ENCODE measurements at regions not wholly inside any gene's neighbourhood (a gene's known extent, or its start where the extent isn't known, plus 50 kb on each side); places are given as distances from the start of the nearest gene placed in this dataset.

DNA sequence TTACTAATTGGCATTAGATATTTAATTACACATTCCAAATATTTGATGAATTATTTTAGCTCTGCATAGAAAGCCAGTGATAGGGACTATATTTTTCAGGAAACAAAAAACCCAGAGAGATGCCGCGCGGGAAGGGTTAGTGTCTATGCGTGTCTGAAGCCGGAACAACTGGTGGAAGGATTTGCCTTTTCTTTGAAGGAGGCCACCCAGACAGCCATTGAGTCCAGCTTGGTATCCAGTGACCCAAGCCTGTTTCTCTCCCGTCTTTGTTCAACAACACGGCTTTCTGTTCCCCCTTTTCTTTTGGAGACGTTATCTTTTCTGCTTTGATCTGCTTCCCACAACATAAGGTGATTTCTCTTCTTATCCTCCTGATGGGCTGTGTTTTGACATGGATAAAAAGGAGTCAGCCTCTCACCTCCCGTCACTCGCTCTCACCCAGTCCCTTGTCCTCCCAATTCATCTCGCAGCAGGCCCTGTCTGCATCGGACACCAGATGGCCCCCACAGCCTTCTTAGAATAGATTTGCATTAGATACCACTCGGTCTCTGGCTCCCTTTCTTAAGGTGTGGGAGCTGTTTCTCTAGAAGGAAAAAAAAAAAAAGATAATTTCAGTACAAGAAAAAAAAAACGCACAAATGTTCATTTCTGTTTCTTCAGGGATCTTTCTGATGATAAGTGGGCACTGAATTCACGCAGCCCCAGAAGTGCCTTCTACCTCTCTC lies 361.8 kb downstream of the ZNF536 start:
- TF ChIP-seq POLR2AphosphoS5 (IDR thresholded peaks at IDR 0.05; ENCODE audit: low read depth): no peak
- TF ChIP-seq, protein P1, sequence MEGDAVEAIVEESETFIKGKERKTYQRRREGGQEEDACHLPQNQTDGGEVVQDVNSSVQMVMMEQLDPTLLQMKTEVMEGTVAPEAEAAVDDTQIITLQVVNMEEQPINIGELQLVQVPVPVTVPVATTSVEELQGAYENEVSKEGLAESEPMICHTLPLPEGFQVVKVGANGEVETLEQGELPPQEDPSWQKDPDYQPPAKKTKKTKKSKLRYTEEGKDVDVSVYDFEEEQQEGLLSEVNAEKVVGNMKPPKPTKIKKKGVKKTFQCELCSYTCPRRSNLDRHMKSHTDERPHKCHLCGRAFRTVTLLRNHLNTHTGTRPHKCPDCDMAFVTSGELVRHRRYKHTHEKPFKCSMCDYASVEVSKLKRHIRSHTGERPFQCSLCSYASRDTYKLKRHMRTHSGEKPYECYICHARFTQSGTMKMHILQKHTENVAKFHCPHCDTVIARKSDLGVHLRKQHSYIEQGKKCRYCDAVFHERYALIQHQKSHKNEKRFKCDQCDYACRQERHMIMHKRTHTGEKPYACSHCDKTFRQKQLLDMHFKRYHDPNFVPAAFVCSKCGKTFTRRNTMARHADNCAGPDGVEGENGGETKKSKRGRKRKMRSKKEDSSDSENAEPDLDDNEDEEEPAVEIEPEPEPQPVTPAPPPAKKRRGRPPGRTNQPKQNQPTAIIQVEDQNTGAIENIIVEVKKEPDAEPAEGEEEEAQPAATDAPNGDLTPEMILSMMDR (IDR thresholded peaks at IDR 0.05; ENCODE audit: insufficient read depth, low read length): no peak
- TF ChIP-seq GABPA (IDR thresholded peaks at IDR 0.05; ENCODE audit: low read depth): no peak
- TF ChIP-seq SPI1 (IDR thresholded peaks at IDR 0.05; ENCODE audit: borderline replicate concordance, low read depth): no peak
- TF ChIP-seq, protein P2, sequence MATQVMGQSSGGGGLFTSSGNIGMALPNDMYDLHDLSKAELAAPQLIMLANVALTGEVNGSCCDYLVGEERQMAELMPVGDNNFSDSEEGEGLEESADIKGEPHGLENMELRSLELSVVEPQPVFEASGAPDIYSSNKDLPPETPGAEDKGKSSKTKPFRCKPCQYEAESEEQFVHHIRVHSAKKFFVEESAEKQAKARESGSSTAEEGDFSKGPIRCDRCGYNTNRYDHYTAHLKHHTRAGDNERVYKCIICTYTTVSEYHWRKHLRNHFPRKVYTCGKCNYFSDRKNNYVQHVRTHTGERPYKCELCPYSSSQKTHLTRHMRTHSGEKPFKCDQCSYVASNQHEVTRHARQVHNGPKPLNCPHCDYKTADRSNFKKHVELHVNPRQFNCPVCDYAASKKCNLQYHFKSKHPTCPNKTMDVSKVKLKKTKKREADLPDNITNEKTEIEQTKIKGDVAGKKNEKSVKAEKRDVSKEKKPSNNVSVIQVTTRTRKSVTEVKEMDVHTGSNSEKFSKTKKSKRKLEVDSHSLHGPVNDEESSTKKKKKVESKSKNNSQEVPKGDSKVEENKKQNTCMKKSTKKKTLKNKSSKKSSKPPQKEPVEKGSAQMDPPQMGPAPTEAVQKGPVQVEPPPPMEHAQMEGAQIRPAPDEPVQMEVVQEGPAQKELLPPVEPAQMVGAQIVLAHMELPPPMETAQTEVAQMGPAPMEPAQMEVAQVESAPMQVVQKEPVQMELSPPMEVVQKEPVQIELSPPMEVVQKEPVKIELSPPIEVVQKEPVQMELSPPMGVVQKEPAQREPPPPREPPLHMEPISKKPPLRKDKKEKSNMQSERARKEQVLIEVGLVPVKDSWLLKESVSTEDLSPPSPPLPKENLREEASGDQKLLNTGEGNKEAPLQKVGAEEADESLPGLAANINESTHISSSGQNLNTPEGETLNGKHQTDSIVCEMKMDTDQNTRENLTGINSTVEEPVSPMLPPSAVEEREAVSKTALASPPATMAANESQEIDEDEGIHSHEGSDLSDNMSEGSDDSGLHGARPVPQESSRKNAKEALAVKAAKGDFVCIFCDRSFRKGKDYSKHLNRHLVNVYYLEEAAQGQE (IDR thresholded peaks at IDR 0.05; ENCODE audit: insufficient replicate concordance, low read depth): no peak
- Histone ChIP-seq H3K4me3 (replicated peaks; ENCODE audit: insufficient read depth, low read length) (no peak overlapping the region), H3K27ac (replicated peaks) (no peak overlapping the region), H3K27me3 (ENCODE audit: insufficient read depth, poor library complexity, severe bottlenecking) (no peaks in the 10 kb centered on the region)
- no peak for DNase-seq (ENCODE audit: low read depth in 1 of 2, low spot score in 1 of 2)

DNA sequence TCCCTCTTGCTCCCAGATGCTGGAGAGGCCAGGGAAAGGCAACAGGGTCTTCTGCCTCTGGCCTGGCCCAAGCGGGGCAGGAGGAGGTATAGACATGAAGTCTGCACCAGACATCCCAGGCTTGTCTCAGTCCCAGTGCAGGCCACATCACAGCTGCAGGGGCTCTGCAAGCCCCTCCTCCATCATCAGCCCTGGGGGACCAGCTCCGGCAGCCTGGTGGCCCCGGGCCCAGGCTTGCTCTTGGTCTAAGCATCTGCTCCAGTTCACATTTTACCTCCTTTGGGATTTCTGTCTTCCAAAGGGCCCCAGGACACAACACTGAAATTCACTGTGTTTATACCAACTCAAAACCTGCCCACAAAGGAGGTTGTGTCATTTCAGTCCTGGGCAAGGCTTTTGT lies 359.4 kb downstream of the ZNF536 start:
- no peak overlapping the region for H3K4me3 ChIP-seq (replicated peaks; ENCODE audit: insufficient read depth, low read length)
- no peak for DNase-seq (ENCODE audit: low read depth in 1 of 2, low spot score in 1 of 2)
- TF ChIP-seq, protein P2 (IDR thresholded peaks at IDR 0.05; ENCODE audit: insufficient replicate concordance, low read depth): no peak
- TF ChIP-seq SPI1 (IDR thresholded peaks at IDR 0.05; ENCODE audit: borderline replicate concordance, low read depth) (no peak), POLR2AphosphoS5 (IDR thresholded peaks at IDR 0.05; ENCODE audit: low read depth) (no peak), GABPA (IDR thresholded peaks at IDR 0.05; ENCODE audit: low read depth) (no peak)
- TF ChIP-seq, protein P1 (IDR thresholded peaks at IDR 0.05; ENCODE audit: insufficient read depth, low read length): no peak
- no peak overlapping the region for H3K27ac ChIP-seq (replicated peaks)
- no peaks in the 10 kb centered on the region for H3K27me3 ChIP-seq (ENCODE audit: insufficient read depth, poor library complexity, severe bottlenecking)

DNA sequence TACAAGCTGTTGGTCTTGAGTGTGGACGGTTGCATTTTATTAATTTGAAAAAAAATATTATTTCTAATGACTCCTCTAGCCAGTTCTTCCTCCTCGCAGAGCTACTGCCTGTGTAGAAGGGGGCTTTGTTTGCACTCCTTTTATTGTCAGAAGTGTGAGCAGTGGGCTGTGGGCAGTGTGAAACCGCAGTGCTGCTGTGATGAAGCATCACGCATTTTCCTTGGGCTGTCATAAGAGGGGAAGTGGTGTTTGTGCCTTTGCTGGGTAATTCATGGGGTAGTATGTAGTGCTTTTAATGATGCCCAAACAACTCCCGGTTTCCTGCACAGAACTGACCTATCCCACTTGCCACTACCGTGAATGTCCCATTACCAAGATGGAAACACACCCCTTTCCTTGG lies 357.3 kb downstream of the ZNF536 start:
- no peaks in the 10 kb centered on the region for H3K27me3 ChIP-seq (ENCODE audit: insufficient read depth, poor library complexity, severe bottlenecking)
- no peak overlapping the region for H3K27ac ChIP-seq (replicated peaks)

More for the DNA sequence above, 357.3 kb downstream of the ZNF536 start:
- TF ChIP-seq, protein P2 (IDR thresholded peaks at IDR 0.05; ENCODE audit: insufficient replicate concordance, low read depth): no peak
- no peak for TF ChIP-seq SPI1 (IDR thresholded peaks at IDR 0.05; ENCODE audit: borderline replicate concordance, low read depth)
- TF ChIP-seq, protein P1 (IDR thresholded peaks at IDR 0.05; ENCODE audit: insufficient read depth, low read length): no peak
- no peak for TF ChIP-seq POLR2AphosphoS5 (IDR thresholded peaks at IDR 0.05; ENCODE audit: low read depth)
- DNase-seq (ENCODE audit: low read depth in 1 of 2, low spot score in 1 of 2): no peak
- no peak overlapping the region for H3K4me3 ChIP-seq (replicated peaks; ENCODE audit: insufficient read depth, low read length)
